Limb (tissue), 2 donors: ENCODE measurements at regions not wholly inside any gene's neighbourhood (a gene's known extent, or its start where the extent isn't known, plus 50 kb on each side); places are given as distances from the start of the nearest gene placed in this dataset.

Experiments used
- DNase-seq, 2 donors: peaks; one replicate each; pipeline ENCODE4 v3.0.0-alpha.2; 2016; ENCODE audit errors: extremely low spot score in 2 of 2

DNA sequence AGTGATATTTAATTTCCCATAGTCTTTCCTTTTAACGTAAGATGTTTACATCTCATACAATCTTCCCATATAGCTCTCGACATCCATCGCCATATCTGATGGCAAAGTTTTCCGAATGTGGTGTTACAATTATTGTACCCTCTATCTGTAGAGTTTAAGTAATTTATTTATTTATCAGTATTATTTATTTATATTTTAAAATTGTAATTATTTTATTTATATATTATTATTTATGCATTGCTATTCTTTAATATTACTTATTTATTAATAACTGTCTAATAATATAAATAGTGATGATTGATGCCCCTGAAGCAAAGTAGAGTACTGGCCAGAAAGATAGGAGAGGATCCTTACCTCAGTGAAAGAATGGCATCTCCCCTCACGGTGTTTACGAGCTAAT is 812.9 kb downstream of the VGLL3 start:
- DNase-seq: no peak

DNA sequence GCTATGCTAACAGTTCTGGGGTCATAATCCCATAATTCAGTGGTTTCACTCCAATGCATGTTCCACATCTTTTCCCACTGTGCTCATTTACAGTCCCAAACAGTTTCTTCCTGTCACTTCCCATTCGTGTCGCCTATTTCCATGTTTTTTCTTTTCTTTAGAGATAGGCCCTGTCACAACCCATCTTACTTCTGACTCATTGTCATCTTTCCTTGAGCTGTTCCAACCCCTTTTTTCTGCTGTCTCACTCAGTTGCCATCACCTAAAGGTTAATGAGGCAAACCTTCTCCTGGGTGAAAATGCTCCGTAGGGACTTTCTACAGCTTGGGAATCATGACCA is 814.5 kb downstream of the VGLL3 start:
- DNase-seq: no peak

DNA sequence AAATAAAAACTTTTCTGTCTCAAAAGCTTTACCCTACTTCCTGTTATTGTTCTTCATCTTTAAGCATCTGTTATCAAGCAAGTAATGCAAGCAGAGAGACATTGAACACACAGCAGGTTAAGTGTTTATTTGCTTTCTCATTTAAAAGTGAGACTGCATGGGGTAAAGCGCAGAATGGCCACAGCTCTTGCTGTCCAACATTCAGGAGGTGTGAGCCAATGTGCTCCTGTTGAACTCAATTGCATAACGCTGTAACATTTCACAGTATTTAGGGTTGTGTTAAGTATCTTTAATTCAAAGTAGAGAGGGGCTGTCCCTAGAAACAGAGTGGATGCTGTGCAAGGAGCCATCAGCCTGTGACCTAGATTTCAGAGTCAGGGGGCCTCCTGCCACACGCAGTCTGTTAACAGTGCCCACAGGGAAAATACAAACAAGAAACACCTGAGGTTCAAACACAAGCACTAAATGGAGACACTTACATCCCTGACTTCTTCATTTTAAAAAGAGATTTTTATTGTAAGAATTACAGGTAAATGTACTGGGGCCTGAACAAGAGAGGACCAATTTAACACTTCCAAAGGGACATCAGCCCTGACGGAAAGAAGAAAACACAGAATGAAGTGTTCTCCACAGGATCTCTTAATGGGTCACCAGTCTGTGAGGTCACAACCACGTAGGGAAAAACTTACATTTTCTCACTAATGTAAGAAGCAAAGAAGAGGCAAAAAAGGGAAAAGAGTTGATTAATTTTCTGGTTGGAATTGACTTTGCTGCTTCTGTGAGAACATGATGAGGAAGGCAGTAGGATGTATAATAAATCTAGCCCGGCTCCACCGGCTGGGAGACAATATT is 815.1 kb downstream of the VGLL3 start:
- peak in 1 of 2 donors; percentile 10 for DNase-seq

GRCh38 chr3:86175051-86175536 is 815.9 kb downstream of the VGLL3 start:
- no peak for DNase-seq

DNA sequence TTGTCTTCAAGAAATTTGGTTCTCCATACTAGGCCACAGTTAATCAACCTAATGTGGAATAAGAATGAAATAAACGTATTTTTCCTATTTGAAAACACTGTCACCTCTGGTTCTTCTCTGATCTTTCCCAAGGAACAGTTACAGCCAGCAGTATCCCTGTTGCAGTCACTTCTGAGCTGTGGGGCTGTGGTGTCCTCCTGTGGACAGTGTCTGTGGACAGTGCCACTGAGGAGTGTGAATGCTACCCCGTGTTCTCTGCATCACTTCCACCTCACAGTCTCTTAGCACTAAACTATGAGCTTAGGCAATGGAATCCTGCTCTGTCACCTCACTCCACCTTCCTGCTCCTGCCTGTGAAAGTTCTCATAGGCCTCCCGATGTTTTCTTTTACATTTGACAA is 817.5 kb downstream of the VGLL3 start:
- DNase-seq: no peak

- DNase-seq: no peak
Measured at GRCh38 chr3:86168512-86168911, 822.4 kb downstream of the VGLL3 start.

- DNase-seq: no peak
Measured at GRCh38 chr3:86162521-86162920, 828.4 kb downstream of the VGLL3 start.

- no peak for DNase-seq
Measured at GRCh38 chr3:86161493-86161892, 829.5 kb downstream of the VGLL3 start.

DNA sequence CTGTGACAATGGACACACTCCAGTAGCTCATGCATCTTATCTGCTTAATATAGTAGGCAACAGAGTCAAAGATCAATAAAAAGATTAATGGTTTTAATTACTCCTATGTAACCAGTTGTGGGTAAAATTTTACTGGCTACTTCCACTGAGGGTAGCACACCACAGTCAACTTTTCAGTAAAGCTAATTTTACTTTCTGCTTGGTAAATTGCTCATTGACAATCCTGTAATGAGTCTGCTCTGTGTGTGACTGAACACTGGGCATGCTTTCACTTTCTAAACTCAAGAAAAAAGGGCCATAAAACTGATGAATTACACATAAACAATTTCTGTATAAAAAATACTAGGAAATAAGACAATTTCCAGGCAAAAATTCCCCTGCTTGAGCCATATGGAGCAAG is 838.3 kb downstream of the VGLL3 start:
- no peak for DNase-seq

DNA sequence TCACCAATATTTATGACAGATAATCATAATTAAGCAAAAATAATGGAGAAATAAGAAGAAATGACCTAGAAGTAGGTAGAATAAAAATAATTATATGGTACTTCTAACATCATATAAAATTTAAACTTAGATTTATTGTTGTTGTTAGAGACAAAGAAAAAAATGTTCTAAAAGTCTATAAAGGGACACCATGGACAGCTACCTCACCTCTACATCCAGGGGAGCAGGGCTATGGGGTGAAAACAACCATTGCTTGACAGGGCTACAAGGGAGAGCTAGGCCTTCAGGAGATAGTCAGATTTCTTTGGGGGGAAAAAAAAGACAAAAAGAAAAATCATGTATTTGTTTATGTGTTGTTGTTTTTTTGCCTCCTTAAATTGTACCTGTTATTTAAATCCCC is 841.9 kb downstream of the VGLL3 start:
- DNase-seq: no peak

DNA sequence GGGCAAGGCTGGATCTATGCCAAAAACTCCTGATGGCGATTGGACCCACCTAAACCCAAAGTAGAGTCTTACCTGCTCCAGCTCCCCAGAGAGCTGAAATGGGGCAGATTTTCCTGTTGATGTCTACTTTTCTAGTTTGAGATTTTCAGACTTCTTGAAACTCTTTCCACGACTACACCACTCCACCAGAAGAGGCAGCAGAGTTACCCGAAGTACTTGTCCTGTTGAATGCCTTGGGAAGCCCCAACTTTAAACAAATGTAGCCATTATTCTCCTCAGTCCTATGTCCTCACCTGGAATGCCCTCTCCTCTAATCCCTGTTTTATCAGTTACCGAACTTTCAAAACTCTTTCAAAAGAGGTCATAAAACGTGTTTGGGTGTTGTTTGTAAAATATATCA is 843.8 kb downstream of the VGLL3 start:
- no peak for DNase-seq

- no peak for DNase-seq
Measured at GRCh38 chr3:86126552-86126951, 864.4 kb downstream of the VGLL3 start.
